GM18499 (cell line): ENCODE measurements at regions not wholly inside any gene's neighbourhood (a gene's known extent, or its start where the extent isn't known, plus 50 kb on each side); places are given as distances from the start of the nearest gene placed in this dataset.

ENCODE experiments used
- ATAC-seq: cut with Tn5 transposase; IDR thresholded peaks from one replicate; pipeline ENCODE4 v1.9.1; 2021; ENCODE audit warnings: moderate number of reproducible peaks; ENCODE audit not compliant: insufficient read depth, unreplicated experiment

DNA sequence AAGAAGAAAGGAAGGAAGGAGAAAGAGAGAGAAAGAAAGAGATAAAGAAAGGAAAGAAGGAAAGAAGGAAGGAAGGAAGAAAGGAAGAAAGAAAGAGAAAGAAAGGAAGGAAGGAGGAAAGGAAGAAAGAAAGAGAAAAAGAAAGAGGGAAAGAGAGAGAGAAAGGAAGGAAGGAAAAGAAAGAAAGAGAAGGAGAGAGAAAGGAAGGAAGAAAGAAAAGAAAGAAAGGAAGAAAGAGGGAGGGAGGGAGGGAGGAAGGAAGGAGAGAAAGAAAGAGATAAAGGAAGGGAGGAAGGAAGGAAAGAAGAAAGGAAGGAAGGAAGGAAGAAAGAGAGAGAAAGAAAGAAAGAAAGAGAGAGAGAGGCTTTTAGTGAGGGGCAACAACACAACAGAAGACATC, 135.1 kb upstream of the VSTM2B start:
- ATAC-seq = no peak

DNA sequence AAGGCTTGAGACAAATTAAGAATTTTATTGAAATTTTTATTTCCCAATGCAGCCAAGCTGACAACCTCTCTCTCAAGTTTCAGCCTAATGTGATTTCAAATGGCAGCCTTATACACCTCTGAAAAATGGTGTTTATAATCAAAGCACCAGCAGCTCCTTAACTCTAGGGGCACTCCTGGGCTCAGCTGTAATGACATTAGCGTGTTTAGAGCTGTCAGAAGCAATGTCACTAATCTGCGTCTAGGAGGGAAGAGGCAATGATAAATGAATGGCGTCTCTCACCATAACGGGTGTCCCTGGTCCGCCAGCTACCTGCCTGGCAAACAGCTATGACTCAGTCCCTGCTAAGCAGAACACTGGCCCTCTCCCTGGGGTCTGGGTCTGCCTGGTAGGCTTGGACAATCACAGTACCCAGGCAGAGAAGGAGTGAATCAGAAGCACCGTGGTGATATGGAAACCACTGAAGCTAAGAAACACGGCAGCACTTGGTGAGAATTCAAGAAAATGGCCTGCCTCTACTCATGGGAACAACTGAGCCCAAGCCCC, 131.8 kb upstream of the VSTM2B start:
- no peak for ATAC-seq

DNA sequence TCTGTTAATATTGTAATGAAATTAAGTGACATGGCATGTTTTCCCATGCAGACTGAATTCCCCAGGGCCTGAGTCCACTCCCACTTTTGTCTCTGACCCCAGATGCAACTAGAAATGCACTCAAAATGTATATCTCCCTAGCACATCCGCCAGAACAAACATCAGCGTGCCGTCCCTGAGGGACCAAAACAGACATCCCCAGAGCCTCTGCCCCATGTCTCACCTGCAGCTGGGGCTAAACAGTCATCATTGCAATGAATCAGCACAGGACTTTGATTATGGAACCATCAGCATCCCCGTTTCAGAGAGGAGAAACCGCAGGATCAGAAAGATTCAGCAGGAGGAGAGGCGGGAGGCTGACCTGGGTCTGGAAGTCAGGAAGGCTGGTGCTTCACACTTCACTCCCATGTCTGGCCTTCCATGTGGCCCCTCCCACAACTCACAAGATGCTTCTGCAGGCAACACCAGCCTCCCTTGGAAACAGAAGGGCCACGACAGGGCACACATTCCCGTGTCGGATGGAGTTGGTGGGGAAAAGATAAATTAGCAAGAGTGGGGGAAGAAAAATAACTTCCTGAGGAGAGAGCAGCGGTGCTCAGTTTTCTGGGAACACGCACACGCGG, 130.6 kb upstream of the VSTM2B start:
- no peak for ATAC-seq

DNA sequence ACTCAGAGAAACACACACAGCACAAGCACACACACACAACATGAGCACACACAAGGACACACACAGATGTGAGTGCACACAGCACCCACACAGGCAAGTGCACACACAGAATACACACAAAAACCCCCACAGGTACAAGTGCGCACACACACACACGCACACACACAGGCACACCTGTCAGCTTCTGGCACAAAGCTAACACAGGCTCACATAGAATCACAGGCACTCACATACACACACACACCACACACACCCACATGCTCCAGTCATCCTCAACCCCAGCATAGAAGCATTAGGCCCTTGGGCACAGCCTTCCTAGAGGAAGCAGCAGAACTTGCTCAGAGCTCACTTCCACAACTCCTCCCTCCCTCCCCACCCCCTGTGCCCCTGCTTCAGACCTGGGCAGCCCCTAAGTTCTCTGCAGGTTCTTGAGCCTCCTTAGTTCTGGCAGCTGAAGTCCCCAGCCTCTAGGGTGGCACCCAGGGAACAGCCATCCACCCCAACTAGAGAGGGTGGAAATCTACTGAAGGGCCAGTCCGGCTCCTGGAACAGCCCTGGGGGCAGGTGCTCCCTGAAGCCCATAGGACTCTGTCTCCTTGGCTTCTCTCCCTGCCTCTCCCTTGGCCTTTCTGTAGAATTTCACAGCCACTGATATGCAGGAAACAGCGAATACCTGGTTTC, 129.9 kb upstream of the VSTM2B start:
- ATAC-seq = no peak

DNA sequence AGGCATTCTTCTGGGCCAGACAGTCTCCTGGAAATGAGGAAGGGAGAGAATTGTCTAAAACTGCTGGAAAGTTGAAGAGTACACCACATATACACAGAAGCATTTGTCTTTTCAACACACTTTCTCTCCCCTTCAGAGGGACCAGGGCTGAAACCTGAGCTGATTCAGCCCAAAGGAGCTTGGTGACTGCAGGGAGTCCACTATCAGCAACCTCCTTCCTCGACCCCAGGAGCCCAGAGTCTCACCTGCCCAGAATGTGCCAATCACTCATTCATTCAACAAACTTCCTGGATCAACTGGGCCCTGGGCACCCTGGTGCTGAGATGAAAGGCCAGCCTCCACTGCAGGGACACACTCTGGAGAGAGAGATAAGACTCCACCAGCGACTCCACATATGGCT, 128.9 kb upstream of the VSTM2B start:
- ATAC-seq = no peak

DNA sequence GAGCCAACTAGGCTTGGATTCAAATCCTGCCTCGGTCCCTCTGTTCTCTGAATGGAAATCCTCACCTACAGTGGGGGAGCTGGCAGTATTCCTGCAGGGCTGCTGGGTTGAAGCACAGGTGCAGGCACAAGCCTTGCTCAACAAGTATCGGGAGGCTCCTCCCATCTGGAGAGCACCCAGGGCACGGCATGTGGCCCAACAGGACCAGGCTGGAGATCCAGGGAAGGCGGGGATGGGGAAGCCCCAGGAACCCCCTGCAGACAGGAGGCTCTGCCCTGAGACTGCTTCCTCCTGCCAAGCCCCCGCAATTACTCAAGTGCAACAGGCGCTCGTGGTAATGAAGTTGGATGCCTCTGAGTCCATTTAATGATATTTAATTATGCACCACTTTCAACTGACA, 128.0 kb upstream of the VSTM2B start:
- ATAC-seq = no peak

DNA sequence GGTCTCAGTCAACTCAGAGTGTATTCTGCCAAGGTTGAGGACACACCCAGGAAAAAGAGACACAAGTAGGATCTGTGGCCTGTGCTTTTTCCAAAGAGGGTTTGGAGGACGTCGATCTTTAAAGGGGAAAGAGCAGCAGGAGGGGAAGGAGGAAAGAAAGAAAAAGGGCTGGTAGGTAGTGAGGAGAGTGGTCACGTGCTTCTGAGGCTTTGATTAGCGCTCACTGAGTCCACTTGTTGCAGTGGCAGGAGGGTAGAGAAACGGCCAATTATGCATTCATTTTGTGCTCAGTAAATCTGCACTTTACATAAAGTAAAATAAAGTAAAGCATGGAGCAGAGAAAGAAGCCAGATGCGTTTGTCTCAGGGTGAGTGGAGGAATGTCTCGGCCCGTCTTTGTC, 126.0 kb upstream of the VSTM2B start:
- ATAC-seq = no peak

DNA sequence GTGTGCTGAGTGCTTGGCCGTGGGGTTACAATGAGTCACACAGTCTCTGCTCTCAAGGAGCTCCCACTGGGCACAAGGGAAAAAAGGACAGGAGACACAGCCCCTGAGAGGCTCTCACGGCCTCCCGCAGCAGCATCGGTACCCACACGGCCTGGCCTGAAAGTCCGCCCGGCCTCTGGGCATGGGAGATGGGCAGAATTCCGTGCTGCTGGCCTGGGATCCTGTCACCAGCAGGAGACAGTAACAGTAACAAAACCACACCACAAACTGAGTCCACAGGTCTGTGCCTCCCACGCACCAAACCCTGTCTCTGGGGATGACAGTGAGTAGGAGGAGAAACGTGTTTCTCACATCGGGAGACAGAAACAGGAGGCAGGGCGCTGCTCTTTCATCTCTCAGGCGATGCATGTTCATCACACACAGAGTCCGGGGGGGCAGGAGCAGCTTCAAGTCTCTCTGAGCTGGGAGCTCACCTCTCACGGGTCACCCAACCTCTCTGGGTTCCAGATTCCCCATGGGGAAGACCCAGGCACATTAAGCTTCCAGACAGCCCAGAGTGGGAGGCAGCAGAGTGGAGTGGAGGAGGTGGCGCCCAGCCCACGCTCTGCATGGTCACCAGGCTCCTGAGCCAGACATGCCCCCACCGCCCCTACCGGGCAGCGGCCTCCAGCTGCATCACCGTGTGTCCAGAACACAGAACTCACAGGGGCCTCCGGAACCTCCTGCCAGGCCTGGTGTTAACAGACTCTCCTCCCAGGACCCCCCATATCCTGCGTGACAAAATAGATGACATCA, 124.7 kb upstream of the VSTM2B start:
- ATAC-seq = no peak

DNA sequence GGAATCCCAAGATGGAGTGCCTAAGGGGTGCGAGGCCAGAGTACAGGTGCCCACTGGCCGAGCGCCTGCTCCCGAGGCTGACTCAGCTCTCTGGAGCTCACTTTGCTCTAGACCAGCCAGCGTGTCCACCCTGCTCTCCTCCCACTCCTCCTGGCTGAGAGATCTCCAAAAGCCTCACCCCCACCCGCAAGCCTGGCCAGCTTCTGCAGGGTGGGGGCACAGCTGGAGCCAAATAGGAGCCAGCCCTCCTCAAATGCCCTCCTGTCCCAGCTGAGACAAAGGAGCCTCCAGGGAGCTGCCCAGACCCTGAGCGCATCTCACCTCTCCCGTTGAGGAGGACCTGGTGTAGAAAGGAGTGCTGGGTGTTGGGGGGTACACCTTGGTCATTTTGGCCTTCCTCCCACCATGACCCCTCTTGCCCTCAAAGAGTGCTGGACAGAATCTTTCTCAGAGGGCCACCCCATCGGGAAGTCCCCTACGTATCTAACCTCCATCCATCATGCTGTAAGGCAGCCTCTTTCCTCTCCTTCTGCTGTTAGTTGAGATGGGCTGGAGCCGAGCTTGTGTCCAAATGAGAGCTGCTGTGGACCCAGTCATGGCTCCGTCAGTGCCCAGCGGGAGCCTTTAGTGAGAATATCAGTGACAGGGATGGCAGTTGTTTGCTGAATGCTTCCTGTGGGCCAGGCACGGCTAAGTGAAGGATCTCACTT, 123.9 kb upstream of the VSTM2B start:
- no peak for ATAC-seq

DNA sequence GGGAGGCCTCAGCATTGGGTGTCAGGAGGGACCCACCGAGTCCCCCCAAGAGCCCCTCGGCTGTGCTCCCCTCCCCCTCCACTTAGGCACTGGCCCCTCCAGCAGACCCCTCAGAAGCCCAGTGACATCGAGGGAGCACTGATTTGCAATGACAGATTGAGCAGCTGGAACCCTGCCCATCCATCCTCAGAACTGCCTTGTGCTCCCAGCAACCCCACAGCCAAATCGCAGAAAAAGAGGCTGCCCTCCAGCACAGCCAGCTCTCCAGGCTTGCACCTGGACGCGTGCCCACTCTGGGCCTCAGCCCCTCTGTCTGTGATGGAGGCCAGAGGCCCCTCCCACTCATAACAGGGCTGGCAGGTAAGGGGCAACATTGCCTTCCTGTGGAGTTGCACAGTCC, 123.2 kb upstream of the VSTM2B start:
- no peak for ATAC-seq

DNA sequence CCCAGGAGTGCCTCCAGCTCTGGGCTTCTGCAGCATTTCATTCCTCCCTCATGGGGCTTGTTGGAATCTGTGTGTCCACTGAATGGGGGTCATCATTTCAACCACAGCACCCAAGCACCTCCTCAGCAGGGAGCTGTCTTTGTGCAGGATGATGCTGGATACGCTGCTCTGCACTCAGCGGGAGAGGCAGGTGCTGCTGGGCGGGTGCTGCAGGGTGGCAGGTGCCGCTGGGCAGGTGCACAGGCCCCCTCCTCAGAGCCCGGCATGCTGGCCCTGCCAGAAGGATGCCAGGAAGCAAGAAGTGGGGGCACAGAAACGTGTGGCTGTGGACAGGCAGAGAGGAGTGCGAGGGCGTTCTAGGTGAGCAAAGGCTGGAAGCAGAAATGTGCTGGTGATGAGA, 121.8 kb upstream of the VSTM2B start:
- no peak for ATAC-seq

DNA sequence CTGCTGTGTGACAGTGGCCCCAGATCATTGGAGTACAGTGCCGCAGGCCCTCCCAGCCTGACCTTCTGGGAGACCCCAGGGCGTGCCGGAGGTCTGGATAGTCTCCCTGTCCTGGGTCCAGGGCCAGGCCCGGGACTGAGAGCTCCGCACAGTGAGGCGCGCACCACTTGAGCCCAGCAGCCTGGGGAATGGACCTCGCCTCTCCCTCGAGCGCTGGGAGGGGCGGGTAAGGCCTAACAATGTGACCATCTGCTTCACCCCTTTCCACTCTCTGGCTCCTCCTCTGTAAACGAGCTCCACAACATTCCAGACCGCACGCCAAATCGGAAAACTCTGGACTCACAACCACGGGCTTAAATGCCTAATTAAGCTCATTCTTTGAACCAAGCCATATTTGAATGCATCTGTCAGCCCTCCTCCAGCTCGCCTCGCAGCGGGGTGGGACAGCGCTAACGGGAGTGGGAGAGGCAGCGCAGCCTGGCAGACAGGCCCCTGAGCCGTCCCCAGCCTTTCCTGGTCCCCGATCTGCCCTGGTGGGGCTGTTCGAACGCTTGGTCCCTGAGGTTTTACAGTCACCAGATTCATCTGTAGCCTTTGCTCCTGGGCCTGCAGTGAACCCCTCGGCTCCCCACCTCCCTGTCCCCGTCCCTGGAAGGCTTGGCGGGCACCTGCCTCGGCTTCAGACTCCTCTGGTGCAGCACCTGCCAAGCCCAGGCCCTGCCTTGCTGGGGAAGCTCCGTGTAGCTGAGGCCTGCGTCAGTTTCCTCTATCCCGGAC, 120.7 kb upstream of the VSTM2B start:
- ATAC-seq = no peak

DNA sequence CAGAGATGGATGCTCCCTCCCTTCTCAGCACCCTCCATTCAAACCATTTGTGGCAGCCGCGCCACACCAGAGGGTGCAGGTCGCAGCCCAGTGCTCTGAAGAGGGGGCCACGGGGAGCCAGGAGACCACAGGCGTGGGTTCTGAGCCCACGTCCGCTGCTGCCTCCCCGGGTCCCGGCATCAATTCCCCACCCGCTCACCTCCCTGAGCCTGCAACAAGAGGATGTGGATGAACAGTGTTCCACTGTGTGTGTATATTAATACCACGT, 120.1 kb upstream of the VSTM2B start:
- ATAC-seq = no peak

DNA sequence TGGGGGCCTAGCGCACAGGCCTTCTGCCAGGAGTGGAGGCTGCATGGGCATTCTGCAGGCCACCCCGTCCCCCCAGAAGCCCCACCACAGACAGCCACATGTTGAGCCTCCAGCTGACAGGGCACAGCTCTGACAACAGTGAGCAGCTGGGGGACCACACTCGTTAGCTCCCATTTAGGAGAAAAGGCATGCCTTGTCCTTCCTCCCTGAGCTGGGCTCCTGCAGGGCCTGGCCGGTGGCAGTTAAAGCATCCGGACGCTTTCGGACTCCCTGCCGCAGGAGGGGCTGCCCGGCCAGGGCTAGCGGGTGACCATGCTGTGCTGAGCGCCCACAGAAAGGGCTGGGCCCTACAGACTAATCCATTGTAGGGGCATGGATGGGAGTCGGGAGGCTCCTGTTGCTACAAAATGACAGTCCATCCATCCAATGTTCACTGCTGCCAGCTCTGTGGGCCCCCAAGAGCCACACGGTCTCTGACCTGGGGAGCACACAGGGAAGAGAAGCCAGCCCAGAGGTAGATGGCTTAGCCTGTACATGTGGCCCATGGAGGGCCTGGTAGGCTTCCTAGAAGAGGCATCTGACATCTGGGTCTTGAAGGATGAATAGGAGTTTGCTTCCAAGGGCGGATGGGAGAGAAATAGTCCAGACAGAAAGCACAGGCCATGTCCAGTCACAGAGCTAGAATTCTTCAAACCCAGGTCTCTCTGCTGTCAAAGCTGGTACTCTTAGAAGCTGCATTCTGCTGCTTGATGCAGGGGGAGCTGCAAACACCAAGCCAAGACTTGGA, 116.5 kb upstream of the VSTM2B start:
- no peak for ATAC-seq

DNA sequence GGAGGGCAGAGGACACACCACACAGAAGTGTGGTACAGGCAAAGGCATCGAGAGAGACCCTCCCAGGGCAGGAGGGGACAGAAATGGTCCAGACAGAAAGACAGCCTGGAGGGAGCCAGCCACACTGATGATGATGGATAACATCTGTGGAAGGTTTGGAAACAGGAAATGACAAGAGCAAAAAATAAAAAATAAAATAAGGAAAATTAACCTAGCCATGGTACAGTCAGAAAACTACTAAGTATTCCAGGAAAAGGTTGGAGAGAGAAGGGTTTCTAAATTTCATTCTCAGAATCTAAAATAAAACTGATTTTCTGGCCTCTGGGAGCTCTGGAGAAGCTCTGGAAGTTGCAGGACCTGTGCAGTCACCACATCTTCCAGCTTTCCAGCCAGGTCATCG, 115.2 kb upstream of the VSTM2B start:
- ATAC-seq = no peak

DNA sequence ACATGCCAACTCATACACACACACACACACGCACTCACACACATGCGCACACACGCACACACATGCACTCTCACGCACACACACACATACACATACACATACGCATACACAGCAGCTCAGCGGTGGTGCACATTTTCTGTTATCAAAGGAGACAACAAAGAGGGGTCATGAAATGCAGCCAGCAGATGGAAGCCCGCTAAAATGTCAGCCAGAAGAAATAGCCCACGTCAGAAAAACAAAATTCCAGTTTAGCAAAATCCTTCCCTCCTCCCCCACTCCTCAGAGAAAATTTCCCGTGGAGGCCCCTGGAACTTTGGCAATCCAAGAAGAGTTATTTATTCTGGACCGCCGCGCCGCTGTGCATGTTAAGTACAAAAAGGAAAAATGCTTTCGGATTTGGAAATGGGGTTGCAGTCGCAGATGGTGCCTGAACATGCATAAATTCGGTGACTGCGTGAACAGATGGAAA, 114.6 kb upstream of the VSTM2B start:
- no peak for ATAC-seq

DNA sequence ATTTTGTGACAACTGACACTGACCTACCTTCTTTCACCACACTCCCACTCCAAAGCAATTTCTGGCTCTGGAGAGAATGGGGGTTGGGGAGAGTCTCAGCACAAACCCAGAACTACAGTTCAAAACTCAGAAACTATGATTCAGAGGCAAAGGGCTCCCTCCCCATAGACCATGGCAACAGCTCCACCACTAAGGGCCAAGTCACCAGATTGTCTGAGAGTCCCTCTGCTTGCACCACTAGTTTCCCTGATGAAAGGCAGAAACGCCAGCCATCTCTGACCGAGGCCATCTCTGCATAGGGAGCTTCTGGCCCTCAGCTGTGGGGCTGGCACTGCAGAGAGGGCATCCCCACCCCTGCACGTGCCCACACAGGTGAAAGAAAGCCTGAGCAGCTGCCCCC, 112.4 kb upstream of the VSTM2B start:
- no peak for ATAC-seq

DNA sequence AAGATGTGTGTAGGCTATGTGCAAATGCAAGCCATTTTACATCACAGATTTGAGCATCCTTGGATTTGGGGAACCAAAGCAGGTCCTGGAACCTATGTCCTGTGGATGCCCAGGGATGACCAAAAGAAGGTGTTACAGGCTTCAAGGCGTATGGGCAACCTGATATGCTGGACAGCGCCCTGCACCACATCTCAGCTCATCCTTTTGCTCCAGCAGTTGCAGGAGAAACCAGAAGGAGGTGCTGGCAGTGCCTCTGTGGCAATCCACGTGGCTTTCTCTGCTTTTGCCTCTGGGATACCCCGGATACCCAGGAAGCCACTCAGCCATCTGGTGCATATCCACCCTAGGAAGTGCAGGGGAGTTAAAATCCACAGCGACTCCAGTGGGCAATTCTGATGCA, 110.3 kb upstream of the VSTM2B start:
- ATAC-seq = no peak

DNA sequence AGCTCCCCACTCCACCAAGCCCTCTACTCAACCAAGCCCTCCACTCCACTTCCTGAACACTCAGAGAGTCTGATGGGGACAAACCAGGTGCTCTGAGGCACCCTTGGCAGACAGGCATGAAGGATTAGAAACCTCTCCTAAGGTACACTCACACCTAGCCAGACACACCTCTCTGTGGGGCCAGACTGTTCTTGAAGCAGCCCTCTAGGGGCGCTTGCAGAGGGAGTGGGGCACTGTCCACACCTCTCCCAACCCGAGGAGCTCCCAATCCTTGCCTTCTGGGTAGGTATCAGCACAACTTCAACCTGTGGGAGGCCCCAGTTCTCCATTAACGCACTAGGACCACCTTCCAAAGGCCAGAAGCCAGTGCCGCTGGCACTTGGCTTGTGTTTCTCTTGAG, 108.7 kb upstream of the VSTM2B start:
- no peak for ATAC-seq
